C1 segment of cervical spinal cord (tissue), 14 donors: ENCODE measurements at regions not wholly inside any gene's neighbourhood (a gene's known extent, or its start where the extent isn't known, plus 50 kb on each side); places are given as distances from the start of the nearest gene placed in this dataset.
A peak's percentile ranks its signal among the peaks of the same experiment; 100 is the strongest.

Source experiments
- DNase-seq, 14 donors: peaks; one replicate each; lab custom pipeline; 2025; lab: John Stamatoyannopoulos, UW

GRCh38 chr10:3867454-3868270 lies 82.7 kb upstream of the KLF6 start:
- no peak for DNase-seq

GRCh38 chr10:3866332-3866731 lies 81.3 kb upstream of the KLF6 start:
- DNase-seq: no peak

- no peak for DNase-seq
Observed at GRCh38 chr10:3865565-3865964, 80.6 kb upstream of the KLF6 start.

GRCh38 chr10:3861795-3862194 lies 76.8 kb upstream of the KLF6 start:
- no peak for DNase-seq

GRCh38 chr10:3858051-3858845 lies 73.2 kb upstream of the KLF6 start:
- no peak for DNase-seq

- DNase-seq: no peak
Observed at GRCh38 chr10:3857318-3857717, 72.3 kb upstream of the KLF6 start.

GRCh38 chr10:3856593-3856992 lies 71.6 kb upstream of the KLF6 start:
- DNase-seq: no peak

GRCh38 chr10:3853547-3854303 lies 68.7 kb upstream of the KLF6 start:
- DNase-seq: no peak

- DNase-seq: no peak
Observed at GRCh38 chr10:3853016-3853415, 68.0 kb upstream of the KLF6 start.

- DNase-seq: peak in 4 of 14 donors; percentile 14 to 34 (median 17)
Observed at GRCh38 chr10:3852147-3852904, 67.3 kb upstream of the KLF6 start.

GRCh38 chr10:3850999-3851937 lies 66.3 kb upstream of the KLF6 start:
- no peak for DNase-seq

GRCh38 chr10:3848775-3849635 lies 64.0 kb upstream of the KLF6 start:
- DNase-seq: no peak

GRCh38 chr10:3848005-3848774 lies 63.2 kb upstream of the KLF6 start:
- DNase-seq: no peak

- no peak for DNase-seq
Observed at GRCh38 chr10:3846736-3847135, 61.7 kb upstream of the KLF6 start.

- no peak for DNase-seq
Observed at GRCh38 chr10:3844491-3845025, 59.5 kb upstream of the KLF6 start.

- DNase-seq: no peak
Observed at GRCh38 chr10:3838460-3839437, 53.7 kb upstream of the KLF6 start.
